NCI-H1417 treated with DMSO at 0.1 percent for 48 hours (cell line): ENCODE measurements at regions not wholly inside any gene's neighbourhood (a gene's known extent, or its start where the extent isn't known, plus 50 kb on each side); places are given as distances from the start of the nearest gene placed in this dataset.
"Not testable (repeated sequence)": the region's sequence is repeated elsewhere in the genome, so short reads cannot be mapped to it uniquely, and the experiment has no call there.

Experiments
- DNase-seq: peaks from one replicate; lab custom pipeline; 2025; lab: John Stamatoyannopoulos, UW

- no peak for DNase-seq
Measured at GRCh38 chr3:161600173-161600572, 103.6 kb downstream of the OTOL1 start.

- DNase-seq: no peak
Measured at GRCh38 chr3:161602475-161602874, 105.9 kb downstream of the OTOL1 start.

- DNase-seq: no peak
Measured at GRCh38 chr3:161602918-161603317, 106.3 kb downstream of the OTOL1 start.

DNA sequence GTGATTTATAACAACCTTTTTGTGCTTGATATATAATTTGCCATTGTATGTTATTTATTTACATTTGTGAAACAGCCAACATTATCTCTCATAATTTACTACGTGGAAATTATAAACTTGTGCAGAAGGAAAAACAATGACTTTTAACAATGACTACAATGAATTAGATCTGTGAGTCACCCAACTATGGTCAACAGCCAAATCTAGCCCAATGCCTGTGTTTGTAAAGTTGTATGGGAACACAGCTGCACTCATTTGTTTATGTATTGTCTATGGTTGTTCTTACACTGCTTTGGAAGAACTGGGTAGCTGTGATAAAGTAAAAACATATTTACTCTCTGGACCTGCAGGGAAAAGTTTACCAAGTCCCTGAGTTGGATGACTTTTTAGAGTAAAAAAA, 110.4 kb downstream of the OTOL1 start:
- DNase-seq: no peak

- DNase-seq: no peak
Measured at GRCh38 chr3:161619351-161619750, 122.7 kb downstream of the OTOL1 start.

DNA sequence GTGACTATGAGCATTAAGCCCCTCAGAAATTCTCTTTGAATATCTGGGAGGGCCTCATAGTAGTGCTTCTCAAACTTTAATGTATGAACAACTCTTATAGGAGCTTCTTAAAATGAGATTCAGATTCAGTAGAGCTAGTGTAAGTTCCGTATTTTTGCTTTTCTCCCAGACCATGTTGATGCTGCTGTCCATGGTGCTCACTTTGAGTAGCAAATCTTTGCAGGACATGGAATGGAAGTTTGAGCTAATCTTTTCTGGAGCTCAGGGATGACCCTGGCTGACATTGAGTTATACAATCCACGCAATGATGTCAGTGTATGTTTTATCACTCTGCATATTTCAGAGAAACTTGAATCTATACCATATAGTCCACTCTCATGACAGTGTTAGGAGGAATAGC, 134.2 kb downstream of the OTOL1 start:
- DNase-seq: no peak

- no peak for DNase-seq
Measured at GRCh38 chr3:161631536-161631935, 134.9 kb downstream of the OTOL1 start.

DNA sequence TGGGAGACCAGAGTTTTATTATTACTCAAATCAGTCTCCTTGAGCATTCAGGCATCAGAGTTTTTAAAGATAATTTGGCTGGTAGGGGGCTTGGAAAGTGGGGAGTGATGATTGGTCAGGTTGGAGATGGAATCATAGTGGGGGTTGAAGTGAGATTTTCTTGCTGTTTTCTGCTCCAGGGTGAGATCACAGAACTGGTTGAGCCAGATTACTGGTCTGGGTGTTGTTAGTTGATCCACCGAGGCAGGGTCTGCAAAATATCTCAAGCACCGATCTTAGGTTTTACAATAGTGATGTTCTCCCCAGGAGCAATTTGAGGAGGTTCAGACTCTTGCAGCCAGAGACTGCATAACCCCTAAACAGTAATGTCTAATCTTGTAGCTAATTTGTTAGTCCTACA, 141.0 kb downstream of the OTOL1 start:
- no peak for DNase-seq

DNA sequence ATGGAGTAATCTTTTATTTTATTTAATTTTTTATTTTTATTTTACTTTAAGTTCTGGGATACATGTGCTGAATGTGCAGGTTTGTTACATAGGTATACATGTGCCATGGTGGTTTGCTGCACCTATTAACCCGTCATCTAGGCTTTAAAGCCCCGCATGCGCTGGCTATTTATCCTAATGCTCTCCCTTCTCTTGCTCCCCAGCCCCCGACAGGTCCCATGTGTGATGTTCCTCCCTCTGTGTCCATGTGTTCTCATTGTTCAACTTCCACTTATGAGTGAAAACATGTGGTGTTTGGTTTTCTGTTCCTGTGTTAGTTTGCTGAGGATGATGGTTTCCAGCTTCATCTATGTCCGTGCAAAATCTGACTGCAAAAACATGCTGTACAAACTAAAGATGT, 142.5 kb downstream of the OTOL1 start:
- DNase-seq: not testable (repeated sequence)

DNA sequence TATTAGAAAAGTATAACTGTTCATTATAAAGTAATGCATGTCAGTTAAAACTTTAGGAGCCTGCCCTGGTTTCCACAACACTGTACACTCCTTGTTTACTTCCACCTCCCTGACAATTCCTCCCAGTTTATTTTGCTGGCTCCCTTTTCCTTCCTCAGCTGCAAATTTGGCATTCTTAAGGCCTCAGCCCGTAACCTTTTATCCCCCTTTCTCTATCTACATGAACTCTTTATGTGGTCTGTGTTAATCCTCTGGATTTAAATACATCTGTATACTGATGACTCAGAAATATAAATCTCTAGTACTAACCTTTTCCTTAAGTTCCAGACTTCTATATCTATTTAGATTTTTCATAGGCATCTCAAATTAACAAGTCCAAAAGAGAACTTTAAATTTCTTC, 143.6 kb downstream of the OTOL1 start:
- no peak for DNase-seq

- DNase-seq: no peak
Measured at GRCh38 chr3:161641287-161641686, 144.7 kb downstream of the OTOL1 start.

DNA sequence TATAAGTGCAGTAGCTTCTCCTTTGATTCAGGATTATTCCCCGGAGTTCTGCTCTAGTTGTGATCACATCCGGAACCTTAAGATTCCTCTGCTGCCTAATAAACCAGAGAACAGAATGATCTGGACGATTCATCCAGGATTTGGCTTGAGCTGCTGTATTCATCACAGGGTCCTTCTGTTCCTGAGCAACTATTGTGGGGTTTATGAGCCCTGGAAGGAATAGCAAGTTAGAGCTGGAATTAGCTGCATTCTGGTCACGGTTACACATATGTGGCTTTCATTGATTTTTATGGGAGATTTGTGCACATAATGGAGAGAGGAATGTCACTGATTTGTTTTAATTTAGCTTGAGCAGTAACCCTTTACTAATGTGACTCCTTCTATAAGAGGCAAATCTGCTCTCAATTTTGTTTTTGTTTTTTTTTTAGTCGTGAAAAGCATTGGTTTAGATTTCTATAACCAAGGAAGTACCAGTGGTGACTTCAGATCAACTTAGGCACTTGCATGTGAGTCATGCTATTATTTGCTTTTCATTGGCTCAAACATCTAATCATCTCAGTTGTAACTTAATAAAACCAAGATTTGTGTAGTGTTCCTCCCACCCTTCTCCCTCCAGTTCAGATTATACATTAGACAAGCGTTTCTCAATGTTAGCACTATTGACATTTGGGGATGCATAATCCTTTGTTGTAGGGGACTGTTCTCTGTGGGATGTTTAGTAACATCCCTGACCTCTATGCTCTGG, 148.5 kb downstream of the OTOL1 start:
- DNase-seq: no peak

- DNase-seq: no peak
Measured at GRCh38 chr3:161647936-161648470, 151.4 kb downstream of the OTOL1 start.

GRCh38 chr3:161649900-161650484, 153.4 kb downstream of the OTOL1 start:
- no peak for DNase-seq

DNA sequence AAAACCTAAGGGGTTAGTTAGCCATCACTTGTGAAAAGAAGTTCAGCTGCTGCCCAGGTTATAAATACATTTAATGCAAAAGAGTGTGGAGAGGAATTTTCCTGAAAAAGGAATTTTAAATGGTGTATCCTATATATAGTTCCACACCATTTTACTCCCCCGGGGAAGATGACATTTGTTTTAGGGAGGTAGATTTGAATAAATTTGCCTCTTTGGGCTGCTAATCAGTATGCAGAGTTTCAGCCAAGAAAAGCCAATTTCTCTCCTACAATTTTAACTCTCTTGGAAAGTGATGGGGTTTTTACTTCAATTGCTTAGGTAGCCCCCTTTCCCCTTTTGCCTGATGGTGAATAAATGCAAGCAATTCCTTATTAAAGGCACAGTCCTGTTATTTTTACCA, 161.2 kb downstream of the OTOL1 start:
- no peak for DNase-seq

DNA sequence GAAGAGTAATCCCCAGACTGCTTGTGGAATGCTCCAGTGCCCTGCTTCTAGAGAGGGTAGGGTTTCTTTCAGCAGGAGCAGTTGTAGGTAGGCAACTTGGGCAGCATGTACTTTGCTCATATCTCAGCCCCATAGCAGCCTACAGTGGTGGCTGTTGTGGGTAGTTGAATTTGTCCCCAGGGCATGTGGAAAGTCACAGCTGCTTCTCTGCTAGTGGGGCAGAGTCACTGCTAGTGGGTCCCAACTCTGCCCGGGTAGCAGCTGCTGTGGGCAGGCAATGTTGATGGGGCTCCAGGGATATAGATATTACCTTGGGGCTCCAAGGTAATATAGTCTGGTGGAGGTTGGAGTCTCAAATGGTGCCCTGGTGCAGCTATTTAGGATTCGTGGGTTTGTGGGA, 174.5 kb downstream of the OTOL1 start:
- DNase-seq: no peak

- DNase-seq: no peak
Measured at GRCh38 chr3:161672478-161672877, 175.9 kb downstream of the OTOL1 start.

GRCh38 chr3:161673866-161674265, 177.3 kb downstream of the OTOL1 start:
- DNase-seq: no peak

DNA sequence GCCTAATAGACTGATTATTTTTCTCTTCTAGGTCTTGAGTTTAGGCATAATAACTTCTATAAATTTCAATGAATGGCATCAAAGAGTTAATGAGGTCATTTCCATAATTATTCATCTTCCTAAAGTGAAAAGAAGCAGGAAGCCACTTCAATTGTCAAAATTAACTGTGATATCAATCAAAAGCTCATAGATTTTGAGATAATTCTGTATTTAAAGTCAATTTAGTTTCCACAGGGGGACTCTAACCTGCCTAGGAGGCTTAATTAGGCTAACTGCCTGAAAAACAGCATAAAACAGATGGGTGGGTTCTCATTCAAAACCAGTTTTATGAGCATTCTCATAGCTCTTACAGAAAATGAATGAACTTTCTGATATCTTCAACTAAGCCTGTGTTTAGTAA, 177.8 kb downstream of the OTOL1 start:
- DNase-seq: no peak

DNA sequence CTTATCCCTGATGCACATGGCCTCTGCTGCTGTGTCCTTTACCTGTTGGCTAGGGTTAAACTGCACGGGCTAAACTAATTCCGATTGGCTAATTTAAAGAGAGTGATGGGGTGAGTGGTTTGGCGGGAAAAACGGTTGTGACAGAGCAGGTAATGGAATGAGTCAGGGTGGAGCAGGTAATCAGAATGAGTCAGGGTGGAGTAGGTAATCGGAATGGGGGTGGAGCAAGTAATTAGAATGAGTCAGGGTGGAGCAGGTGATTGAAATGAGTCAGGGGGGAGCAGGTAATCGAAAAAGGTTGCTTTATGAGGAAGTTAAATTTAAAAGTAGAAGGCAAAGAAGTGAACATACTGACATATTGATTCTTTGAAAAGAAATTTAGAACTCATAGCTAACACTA, 185.2 kb downstream of the OTOL1 start:
- not testable (repeated sequence) for DNase-seq

DNA sequence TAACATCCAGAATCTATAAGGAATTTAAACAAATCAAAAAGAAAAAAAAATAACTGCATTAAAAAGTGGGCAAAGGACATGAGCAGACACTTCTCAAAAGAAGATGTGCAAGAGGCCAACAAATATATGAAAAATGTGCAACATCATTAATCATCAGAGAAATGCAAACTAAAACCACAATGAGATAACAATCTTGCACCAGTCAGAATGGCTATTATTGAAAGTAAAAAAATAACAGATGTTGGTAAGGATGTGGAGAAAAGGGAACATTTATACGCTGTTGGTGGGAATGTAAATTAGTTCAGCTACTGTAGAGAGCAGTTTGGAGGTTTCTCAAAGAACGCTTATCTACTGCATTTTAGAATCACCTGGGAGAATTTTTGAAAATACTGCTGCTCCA, 186.1 kb downstream of the OTOL1 start:
- no peak for DNase-seq

GRCh38 chr3:161689584-161690298, 193.1 kb downstream of the OTOL1 start:
- peak; percentile 93 for DNase-seq

GRCh38 chr3:161690299-161690620, 193.7 kb downstream of the OTOL1 start:
- DNase-seq: no peak
